ENCODE measurements at regions not wholly inside any gene's neighbourhood (a gene's known extent, or its start where the extent isn't known, plus 50 kb on each side); places are given as distances from the start of the nearest gene placed in this dataset.
"Not testable (repeated sequence)": the region's sequence is repeated elsewhere in the genome, so short reads cannot be mapped to it uniquely, and the experiment has no call there.

DNA sequence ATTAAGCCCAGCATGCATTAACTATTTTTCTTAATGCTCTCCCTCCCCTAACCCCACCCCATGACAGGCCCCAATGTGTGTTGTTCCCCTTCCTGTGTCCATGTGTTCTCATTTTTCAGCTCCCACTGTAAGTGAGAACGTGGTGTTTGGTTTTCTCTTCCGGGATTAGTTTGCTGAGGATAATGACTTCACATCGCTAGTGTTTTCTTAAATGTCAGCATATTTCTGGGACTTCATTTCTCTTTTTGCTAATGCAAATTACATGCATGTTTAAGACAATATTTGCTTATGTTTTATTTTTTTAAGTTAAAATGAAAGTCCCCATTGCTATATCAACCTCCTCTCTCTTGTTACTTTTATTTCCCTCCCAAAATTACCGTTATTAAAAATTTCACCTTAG is 733.3 kb upstream of the DEFB115 start:
- TF ChIP-seq POLR2A (IDR thresholded peaks at IDR 0.05): not testable (repeated sequence)
- TF ChIP-seq, protein P1, sequence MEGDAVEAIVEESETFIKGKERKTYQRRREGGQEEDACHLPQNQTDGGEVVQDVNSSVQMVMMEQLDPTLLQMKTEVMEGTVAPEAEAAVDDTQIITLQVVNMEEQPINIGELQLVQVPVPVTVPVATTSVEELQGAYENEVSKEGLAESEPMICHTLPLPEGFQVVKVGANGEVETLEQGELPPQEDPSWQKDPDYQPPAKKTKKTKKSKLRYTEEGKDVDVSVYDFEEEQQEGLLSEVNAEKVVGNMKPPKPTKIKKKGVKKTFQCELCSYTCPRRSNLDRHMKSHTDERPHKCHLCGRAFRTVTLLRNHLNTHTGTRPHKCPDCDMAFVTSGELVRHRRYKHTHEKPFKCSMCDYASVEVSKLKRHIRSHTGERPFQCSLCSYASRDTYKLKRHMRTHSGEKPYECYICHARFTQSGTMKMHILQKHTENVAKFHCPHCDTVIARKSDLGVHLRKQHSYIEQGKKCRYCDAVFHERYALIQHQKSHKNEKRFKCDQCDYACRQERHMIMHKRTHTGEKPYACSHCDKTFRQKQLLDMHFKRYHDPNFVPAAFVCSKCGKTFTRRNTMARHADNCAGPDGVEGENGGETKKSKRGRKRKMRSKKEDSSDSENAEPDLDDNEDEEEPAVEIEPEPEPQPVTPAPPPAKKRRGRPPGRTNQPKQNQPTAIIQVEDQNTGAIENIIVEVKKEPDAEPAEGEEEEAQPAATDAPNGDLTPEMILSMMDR (IDR thresholded peaks at IDR 0.05 in 4 of 5, conservative IDR thresholded peaks at IDR 0.05 in 1 of 5): not testable (repeated sequence)

Data from gastrocnemius medialis (tissue), 4 donors.